ENCODE measurements at regions not wholly inside any gene's neighbourhood (a gene's known extent, or its start where the extent isn't known, plus 50 kb on each side); places are given as distances from the start of the nearest gene placed in this dataset.
"Not testable (repeated sequence)": the region's sequence is repeated elsewhere in the genome, so short reads cannot be mapped to it uniquely, and the experiment has no call there.

DNA sequence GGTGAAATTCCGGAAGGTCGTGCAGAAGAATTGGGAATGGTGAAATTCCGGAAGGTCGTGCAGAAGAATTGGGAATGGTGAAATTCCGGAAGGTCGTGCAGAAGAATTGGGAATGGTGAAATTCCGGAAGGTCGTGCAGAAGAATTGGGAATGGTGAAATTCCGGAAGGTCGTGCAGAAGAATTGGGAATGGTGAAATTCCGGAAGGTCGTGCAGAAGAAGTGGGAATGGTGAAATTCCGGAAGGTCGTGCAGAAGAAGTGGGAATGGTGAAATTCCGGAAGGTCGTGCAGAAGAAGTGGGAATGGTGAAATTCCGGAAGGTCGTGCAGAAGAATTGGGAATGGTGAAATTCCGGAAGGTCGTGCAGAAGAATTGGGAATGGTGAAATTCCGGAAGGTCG lies 154.4 kb downstream of the C16orf95 start:
- not testable (repeated sequence) for TF ChIP-seq YY1 (IDR thresholded peaks at IDR 0.05; ENCODE audit: insufficient read depth, insufficient read length); ZNF274 (IDR thresholded peaks at IDR 0.05; ENCODE audit: low read depth, low read length)
